HepG2 (cell line): ENCODE measurements at regions not wholly inside any gene's neighbourhood (a gene's known extent, or its start where the extent isn't known, plus 50 kb on each side); places are given as distances from the start of the nearest gene placed in this dataset.

Experiments used
- ATAC-seq: fragments of 200-7000 bp; cut with Tn5 transposase; 3 replicates; pipeline ENCODE4 v1.9.1; 2020; ENCODE audit warnings: mild to moderate bottlenecking, moderate library complexity
- BruUV-seq: library from RNA; stranded (reverse); fragments of 400-500 nt; replicated peaks from 2 replicates; lab custom pipeline; 2021; lab: Mats Ljungman, UMichigan
- CTCF ChIA-PET: fragments of 300-600 bp; formaldehyde crosslinking; extraction: SDS; loops from one replicate; lab custom pipeline; 2021; ENCODE audit warnings: low total read pairs, inconsistent platforms, low intra/inter-chr PET ratio; lab: Yijun Ruan, JAX
- POLR2A ChIA-PET: fragments of 350-600 bp; sonication (Branson Sonifier 250); formaldehyde crosslinking; loops from one replicate; lab custom pipeline; 2020; ENCODE audit warnings: antibody characterized with exemption, inconsistent platforms; lab: Yijun Ruan, JAX
- DNase-seq: peaks from one replicate; pipeline ENCODE4 v3.0.0-alpha.2; 2015; ENCODE audit warnings: low spot score
- FAIRE-seq: peaks from 3 replicates; lab custom pipeline; 2011; peaks lifted over from hg19 to GRCh38; lab: Jason Lieb, UNC
- H2AFZ ChIP-seq: one replicate; pipeline ENCODE4 v1.6.1; 2011; ENCODE audit warnings: low read length, inconsistent platforms
- H3K27ac ChIP-seq: fragments of 300-600 bp; 3 replicates; pipeline ENCODE4 v1.8.0; 2011; ENCODE audit warnings: mixed run types, mild to moderate bottlenecking, mixed read lengths, low read length, inconsistent platforms; ENCODE audit not compliant: insufficient read depth; ENCODE audit errors: extremely low read length
- H3K27me3 ChIP-seq, 2 experiments: fragments of 200-600 bp in 1 of 2; 2 replicates in 1 of 2; 3 replicates in 1 of 2; pipeline versions ENCODE4 v1.6.0 to v1.8.0; 2011; ENCODE audit warnings: low read length in 2 of 2, mild to moderate bottlenecking in 2 of 2, moderate library complexity in 2 of 2, inconsistent platforms in 1 of 2; ENCODE audit not compliant: insufficient read depth in 2 of 2, control insufficient read depth in 1 of 2
- H3K36me3 ChIP-seq, 2 experiments: fragments of 200-600 bp in 1 of 2; replicated peaks in 1 of 2; 2 replicates in 1 of 2; 3 replicates in 1 of 2; pipeline versions ENCODE4 v1.5.1 to v1.8.0; 2011; ENCODE audit warnings: low read length in 2 of 2, inconsistent platforms in 1 of 2; ENCODE audit not compliant: insufficient read depth in 2 of 2, control insufficient read depth in 1 of 2
- H3K4me1 ChIP-seq: 2 replicates; pipeline ENCODE4 v1.5.1; 2012; ENCODE audit warnings: low read length, inconsistent platforms; ENCODE audit not compliant: insufficient read depth
- H3K4me2 ChIP-seq: 2 replicates; pipeline ENCODE4 v1.6.0; 2011; ENCODE audit warnings: low read depth, low read length, inconsistent platforms
- H3K4me3 ChIP-seq, 3 experiments: fragments of 200-600 bp in 1 of 3; sonication (generic), shearing (Covaris generic) in 1 of 3; replicated peaks in 1 of 3; 2 replicates each; pipeline ENCODE4 v1.5.1; 2011 to 2016; ENCODE audit warnings: low read length in 3 of 3, inconsistent platforms in 2 of 3, low read depth in 2 of 3, mild to moderate bottlenecking in 2 of 3, control low read depth in 1 of 3, mixed read lengths in 1 of 3; ENCODE audit not compliant: insufficient read depth in 1 of 3
- H3K79me2 ChIP-seq: one replicate; pipeline ENCODE4 v1.6.1; 2011; ENCODE audit warnings: low read length, inconsistent platforms; ENCODE audit not compliant: insufficient read depth
- H3K9ac ChIP-seq: 2 replicates; pipeline ENCODE4 v1.6.0; 2011; ENCODE audit warnings: mild to moderate bottlenecking, low read depth, low read length, inconsistent platforms; ENCODE audit not compliant: insufficient read depth
- H3K9me3 ChIP-seq: 2 replicates; pipeline ENCODE4 v1.5.1; 2012; ENCODE audit warnings: mild to moderate bottlenecking, low read length
- H4K20me1 ChIP-seq: 2 replicates; pipeline ENCODE4 v1.6.0; 2011; ENCODE audit warnings: inconsistent platforms, mild to moderate bottlenecking, low read length, moderate library complexity; ENCODE audit not compliant: insufficient read depth
- BORCS8-MEF2B ChIP-seq: sonication (generic); formaldehyde crosslinking; IDR thresholded peaks from 2 replicates; pipeline ENCODE4 v1.8.0; 2022; ENCODE audit warnings: mild to moderate bottlenecking, missing genetic modification reagents
- EZH2 ChIP-seq: conservative IDR thresholded peaks from 2 replicates; pipeline ENCODE4 v1.6.1; 2012; ENCODE audit warnings: mild to moderate bottlenecking, low read depth, low read length, moderate library complexity
- FLYWCH1 ChIP-seq: sonication (generic); formaldehyde crosslinking; IDR thresholded peaks from 2 replicates; pipeline ENCODE4 v1.8.1; 2023; ENCODE audit warnings: mild to moderate bottlenecking, missing genetic modification reagents
- HOXA5 ChIP-seq: sonication (generic); formaldehyde crosslinking; IDR thresholded peaks from 2 replicates; pipeline ENCODE4 v1.4.0; 2020; ENCODE audit warnings: missing genetic modification reagents
- IKZF1 ChIP-seq: fragments of 450-650 bp; IDR thresholded peaks from 2 replicates; pipeline ENCODE4 v1.7.1; 2016
- MLXIP ChIP-seq: sonication (generic); formaldehyde crosslinking; IDR thresholded peaks from 2 replicates; pipeline ENCODE4 v1.9.0; 2021; ENCODE audit warnings: missing genetic modification reagents, borderline replicate concordance
- POLR2AphosphoS5 ChIP-seq: IDR thresholded peaks from 2 replicates; pipeline ENCODE4 v1.6.1; 2012; ENCODE audit warnings: low read depth, low read length
- RBFOX2 ChIP-seq: fragments of 200-400 bp; formaldehyde crosslinking; IDR thresholded peaks from 2 replicates; pipeline ENCODE4 v1.6.1; 2017; ENCODE audit warnings: low read depth, mild to moderate bottlenecking, low read length
- RXRA ChIP-seq: sonication (generic); formaldehyde crosslinking; IDR thresholded peaks from 2 replicates; pipeline ENCODE4 v1.5.1; 2020; ENCODE audit warnings: missing genetic modification reagents
- SETDB1 ChIP-seq: sonication (generic); formaldehyde crosslinking; IDR thresholded peaks from 2 replicates; pipeline ENCODE4 v1.5.1; 2020; ENCODE audit warnings: missing genetic modification reagents, mild to moderate bottlenecking, borderline replicate concordance
- YEATS4 ChIP-seq: sonication (generic); formaldehyde crosslinking; IDR thresholded peaks from 2 replicates; pipeline ENCODE4 v1.4.0; 2020; ENCODE audit warnings: missing genetic modification reagents, borderline replicate concordance
- ZFP36L1 ChIP-seq: sonication (generic); formaldehyde crosslinking; IDR thresholded peaks from 2 replicates; pipeline ENCODE4 v1.8.0; 2022; ENCODE audit warnings: mild to moderate bottlenecking, missing genetic modification reagents, moderate library complexity
- ZNF121 ChIP-seq: sonication (generic); formaldehyde crosslinking; IDR thresholded peaks from 2 replicates; pipeline ENCODE4 v1.5.0; 2020; ENCODE audit warnings: mild to moderate bottlenecking, missing genetic modification reagents
- ZNF782 ChIP-seq: sonication (generic); formaldehyde crosslinking; IDR thresholded peaks from 2 replicates; pipeline ENCODE4 v1.4.0; 2020; ENCODE audit warnings: missing genetic modification reagents, mild to moderate bottlenecking, borderline replicate concordance
- ZNF841 ChIP-seq: sonication (generic); formaldehyde crosslinking; IDR thresholded peaks from 2 replicates; pipeline ENCODE4 v1.8.1; 2023; ENCODE audit warnings: missing genetic modification reagents, borderline replicate concordance
- WGBS: methylation state at CpG from one replicate; pipeline ENCODE4 v1.1.6; 2017; ENCODE audit warnings: low lambda C conversion rate; 5-methylcytosine and 5-hydroxymethylcytosine counted together
- in situ Hi-C: cut with HindIII; loops from 2 replicates; pipeline ENCODE4 v1.10.0; 2017; ENCODE audit warnings: low pct_unique_long_range_greater_than_20kb; ENCODE audit not compliant: extremely low pct_ligation_motif_present
- intact Hi-C: fragments of 100-400 bp; cut with micrococcal nuclease; formaldehyde crosslinking; loops from one replicate; pipeline ENCODE4 v1.10.0; 2022; ENCODE audit not compliant: unreplicated experiment
- TF ChIP-seq, protein P1 (sequence below): sonication (generic); formaldehyde crosslinking; IDR thresholded peaks from 2 replicates; pipeline ENCODE4 v1.5.0; 2020; ENCODE audit warnings: missing genetic modification reagents
- TF ChIP-seq, protein P2 (sequence below): fragments of 450-650 bp; IDR thresholded peaks from 2 replicates; pipeline ENCODE4 v1.6.1; 2017; ENCODE audit warnings: mild to moderate bottlenecking
- TF ChIP-seq, protein P3 (sequence below): IDR thresholded peaks from 2 replicates; pipeline ENCODE4 v1.6.1; 2012; ENCODE audit warnings: low read depth, low read length, improper control_type of control experiment

DNA sequence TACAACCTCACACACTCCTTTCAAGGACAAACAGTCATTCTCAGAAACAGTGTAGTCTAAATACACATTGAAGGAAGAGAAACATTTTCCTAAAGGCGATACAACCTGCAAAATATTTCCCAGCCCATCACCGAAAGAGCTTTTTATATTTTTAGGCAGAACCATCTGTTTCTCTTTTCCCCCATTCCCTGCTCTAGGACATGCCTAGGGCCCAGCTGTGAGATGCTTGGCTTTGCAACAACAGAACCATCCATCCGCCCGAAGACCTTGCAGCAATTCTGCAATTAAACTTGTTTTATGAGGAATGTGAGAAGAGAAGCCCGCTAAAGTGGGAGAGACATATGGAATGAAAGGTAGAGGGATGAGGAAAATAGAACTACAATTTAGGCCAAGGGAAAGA, 105.6 kb upstream of the RFX8 start (continued):
- TF ChIP-seq RXRA (CRISPR knock-in tag), result no peak
- TF ChIP-seq FLYWCH1 (CRISPR knock-in tag), result no peak
- TF ChIP-seq MLXIP, result no peak
- no peak for TF ChIP-seq ZFP36L1
- no peak for TF ChIP-seq HOXA5 (CRISPR knock-in tag)

DNA sequence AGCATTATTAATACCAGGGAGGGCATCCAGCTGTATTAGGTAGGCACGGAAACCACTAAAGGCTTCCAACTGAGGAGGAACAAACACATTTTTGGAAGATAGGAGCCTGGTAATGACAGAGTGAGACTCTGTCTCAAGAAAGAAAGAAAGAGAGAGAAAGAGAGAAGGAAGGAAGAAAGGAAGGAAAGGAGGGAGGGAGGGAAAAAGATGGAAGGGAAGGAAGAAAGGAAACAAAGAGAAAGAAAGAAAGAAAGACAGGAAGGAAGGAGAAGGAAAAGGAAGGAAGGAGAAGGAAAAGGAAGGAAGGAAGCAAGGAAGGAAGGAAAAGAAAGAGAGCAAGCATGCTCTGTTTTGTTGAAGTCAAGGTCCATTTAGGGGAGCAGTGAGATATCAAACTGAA, 103.8 kb upstream of the RFX8 start:
- Histone ChIP-seq H3K9me3 (no peaks in the 10 kb centered on the region), H2AFZ (no peak overlapping the region), H3K27ac (no peak overlapping the region), H3K79me2 (no peaks in the 10 kb centered on the region), H4K20me1 (no peaks in the 10 kb centered on the region), H3K4me2 (no peak overlapping the region), H3K9ac (no peak overlapping the region), H3K4me1 (peaks cover 42% of the 10 kb centered on the region), H3K27me3 (peaks cover 0 to 3% of the 10 kb centered on the region in 2 experiments; a peak in 1 of 5 replicates), H3K4me3 (no peak overlapping the region), H3K36me3 (no peaks in the 10 kb centered on the region)
- in situ Hi-C loops, result no loop called here
- 82% methylated on average over 1 of the region's 1 CpG for WGBS
- ChIA-PET CTCF (no interaction called here), POLR2A (no interaction called here)
- no TSS peak for BruUV-seq
- FAIRE-seq, result no peak
- intact Hi-C loops, result no loop called here
- ATAC-seq, result no peak
- no peak for DNase-seq
- TF ChIP-seq YEATS4 (CRISPR knock-in tag) (no peak), ZNF841 (no peak), BORCS8-MEF2B (no peak), IKZF1 (no peak), POLR2AphosphoS5 (no peak), ZNF121 (CRISPR knock-in tag) (no peak), SETDB1 (CRISPR knock-in tag) (no peak), EZH2 (no peak), ZNF782 (CRISPR knock-in tag) (no peak), RBFOX2 (no peak)
- TF ChIP-seq, protein P1, sequence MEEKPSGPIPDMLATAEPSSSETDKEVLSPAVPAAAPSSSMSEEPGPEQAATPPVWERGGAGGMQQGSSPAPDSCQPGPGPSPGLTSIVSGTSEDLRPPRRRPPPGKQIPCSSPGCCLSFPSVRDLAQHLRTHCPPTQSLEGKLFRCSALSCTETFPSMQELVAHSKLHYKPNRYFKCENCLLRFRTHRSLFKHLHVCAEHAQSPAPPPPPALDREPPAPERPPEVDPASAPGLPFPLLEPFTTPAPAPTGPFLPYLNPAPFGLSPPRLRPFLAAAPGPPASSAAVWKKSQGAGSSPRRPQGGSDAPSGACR (CRISPR knock-in tag), result no peak
- TF ChIP-seq, protein P2, sequence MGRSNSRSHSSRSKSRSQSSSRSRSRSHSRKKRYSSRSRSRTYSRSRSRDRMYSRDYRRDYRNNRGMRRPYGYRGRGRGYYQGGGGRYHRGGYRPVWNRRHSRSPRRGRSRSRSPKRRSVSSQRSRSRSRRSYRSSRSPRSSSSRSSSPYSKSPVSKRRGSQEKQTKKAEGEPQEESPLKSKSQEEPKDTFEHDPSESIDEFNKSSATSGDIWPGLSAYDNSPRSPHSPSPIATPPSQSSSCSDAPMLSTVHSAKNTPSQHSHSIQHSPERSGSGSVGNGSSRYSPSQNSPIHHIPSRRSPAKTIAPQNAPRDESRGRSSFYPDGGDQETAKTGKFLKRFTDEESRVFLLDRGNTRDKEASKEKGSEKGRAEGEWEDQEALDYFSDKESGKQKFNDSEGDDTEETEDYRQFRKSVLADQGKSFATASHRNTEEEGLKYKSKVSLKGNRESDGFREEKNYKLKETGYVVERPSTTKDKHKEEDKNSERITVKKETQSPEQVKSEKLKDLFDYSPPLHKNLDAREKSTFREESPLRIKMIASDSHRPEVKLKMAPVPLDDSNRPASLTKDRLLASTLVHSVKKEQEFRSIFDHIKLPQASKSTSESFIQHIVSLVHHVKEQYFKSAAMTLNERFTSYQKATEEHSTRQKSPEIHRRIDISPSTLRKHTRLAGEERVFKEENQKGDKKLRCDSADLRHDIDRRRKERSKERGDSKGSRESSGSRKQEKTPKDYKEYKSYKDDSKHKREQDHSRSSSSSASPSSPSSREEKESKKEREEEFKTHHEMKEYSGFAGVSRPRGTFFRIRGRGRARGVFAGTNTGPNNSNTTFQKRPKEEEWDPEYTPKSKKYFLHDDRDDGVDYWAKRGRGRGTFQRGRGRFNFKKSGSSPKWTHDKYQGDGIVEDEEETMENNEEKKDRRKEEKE, result no peak
- TF ChIP-seq, protein P3, sequence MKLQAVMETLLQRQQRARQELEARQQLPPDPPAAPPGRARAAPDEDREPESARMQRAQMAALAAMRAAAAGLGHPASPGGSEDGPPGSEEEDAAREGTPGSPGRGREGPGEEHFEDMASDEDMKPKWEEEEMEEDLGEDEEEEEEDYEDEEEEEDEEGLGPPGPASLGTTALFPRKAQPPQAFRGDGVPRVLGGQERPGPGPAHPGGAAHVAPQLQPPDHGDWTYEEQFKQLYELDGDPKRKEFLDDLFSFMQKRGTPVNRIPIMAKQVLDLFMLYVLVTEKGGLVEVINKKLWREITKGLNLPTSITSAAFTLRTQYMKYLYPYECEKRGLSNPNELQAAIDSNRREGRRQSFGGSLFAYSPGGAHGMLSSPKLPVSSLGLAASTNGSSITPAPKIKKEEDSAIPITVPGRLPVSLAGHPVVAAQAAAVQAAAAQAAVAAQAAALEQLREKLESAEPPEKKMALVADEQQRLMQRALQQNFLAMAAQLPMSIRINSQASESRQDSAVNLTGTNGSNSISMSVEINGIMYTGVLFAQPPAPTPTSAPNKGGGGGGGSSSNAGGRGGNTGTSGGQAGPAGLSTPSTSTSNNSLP, result no peak
